DMS53 treated with DMSO at 0.1 percent for 48 hours (cell line): ENCODE measurements at regions not wholly inside any gene's neighbourhood (a gene's known extent, or its start where the extent isn't known, plus 50 kb on each side); places are given as distances from the start of the nearest gene placed in this dataset.
"Not testable (repeated sequence)": the region's sequence is repeated elsewhere in the genome, so short reads cannot be mapped to it uniquely, and the experiment has no call there.

Experiments used
- DNase-seq: peaks from one replicate; lab custom pipeline; 2025; ENCODE audit not compliant: unreplicated experiment; lab: John Stamatoyannopoulos, UW

DNA sequence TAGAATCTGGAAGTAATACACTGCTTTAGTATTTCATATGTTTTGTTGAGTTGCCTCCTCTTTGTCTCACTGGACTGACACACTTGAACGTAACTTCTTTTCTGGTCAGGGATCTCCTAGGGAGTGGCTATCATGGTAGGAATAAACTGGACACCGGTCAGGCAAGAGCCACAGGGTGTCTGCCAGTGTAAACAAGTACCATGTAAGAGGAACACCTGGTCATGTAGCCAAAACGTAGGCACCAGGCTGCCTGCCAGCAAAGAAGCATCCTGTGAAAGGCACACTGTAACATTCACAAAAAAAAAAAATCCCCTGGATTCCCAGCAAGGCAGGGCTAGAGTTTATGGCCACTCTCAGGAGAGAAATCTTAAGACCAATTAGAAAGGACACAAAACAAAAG lies 372.8 kb upstream of the RND3 start:
- DNase-seq = no peak

DNA sequence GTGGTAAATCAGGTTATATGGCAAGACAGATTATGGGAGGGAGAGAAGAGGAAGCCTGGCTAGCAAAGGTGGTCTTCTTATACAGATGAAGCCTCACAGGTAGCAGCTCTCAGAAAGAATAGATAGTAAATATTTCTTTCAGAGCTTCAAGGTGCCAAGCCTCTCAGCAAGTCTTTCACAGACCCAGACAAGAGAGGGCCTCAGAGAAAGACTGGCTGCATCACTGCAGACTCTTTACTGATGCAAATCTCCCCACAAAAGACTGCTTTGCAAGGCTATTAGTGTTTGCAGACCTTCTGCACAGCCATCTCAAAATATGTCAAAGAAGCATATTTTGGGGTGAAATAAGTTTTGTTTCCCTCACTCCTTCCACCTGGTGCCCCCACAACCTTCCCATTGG lies 372.4 kb upstream of the RND3 start:
- no peak for DNase-seq

DNA sequence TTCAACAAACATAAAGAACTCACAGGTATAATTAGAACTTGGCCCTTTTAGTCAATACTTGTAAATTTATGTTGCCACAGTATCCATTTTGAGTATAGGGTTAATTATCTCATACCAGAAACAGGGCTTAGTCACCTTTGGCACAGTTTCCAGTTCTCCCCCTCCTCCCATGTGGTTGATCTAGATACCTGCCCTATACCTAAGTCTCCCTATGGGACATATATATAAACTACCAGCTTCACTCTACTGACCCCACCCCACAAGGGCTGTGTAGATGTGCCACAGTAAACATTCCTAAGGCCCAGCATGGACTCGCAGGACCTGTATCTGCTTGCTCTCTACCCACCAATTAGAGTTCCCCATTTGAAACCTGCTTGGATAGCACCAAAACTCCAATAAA lies 371.7 kb upstream of the RND3 start:
- DNase-seq = no peak

DNA sequence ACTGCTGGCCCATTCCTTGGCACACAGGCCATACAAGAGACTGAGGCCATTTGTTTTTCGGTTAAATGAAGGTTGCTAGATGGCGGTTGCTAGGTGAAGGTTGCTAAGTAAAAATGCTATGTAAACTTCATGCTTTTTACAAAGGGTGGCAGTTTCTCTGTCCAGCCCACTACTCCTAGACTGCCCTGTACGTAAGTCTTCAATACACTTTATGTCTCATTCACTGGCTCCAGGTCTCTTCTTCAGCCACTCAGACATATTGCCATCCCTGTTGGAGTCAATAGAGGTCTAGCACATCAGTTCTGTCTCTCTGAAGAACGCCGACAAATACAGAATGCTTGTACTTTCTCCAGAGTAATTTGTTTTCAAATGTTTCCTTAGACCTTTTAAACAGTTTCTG lies 370.9 kb upstream of the RND3 start:
- no peak for DNase-seq

DNA sequence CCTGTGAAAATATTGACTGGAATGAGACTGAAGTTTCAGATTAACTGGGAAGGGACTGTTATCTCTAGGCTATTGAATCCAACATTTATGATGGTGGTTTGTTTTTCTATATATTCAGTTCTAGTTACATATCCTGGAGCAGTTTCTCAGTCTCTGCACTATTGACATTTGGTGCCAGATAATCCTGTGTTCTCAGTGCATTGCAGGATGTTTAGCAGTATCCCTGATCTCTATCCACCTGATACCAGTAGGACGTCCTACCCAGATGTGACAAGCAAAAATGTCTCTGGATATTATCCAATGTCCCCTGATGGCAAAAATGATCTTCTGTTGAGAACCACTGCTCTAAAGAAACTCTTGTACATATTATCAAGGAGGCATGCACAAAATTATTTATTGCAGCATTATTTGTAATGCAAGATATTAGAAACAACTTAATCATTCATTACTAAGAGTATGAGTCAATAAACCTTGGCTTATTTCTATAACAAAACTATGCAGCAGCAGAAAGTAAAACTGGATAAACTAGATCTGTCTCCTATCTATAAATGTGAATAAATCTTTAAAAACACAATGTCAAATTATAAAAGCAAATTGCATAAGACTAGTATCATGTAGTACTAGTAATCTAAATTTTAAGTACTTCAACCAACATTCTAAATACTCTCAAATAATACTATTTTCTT lies 369.3 kb upstream of the RND3 start:
- no peak for DNase-seq

DNA sequence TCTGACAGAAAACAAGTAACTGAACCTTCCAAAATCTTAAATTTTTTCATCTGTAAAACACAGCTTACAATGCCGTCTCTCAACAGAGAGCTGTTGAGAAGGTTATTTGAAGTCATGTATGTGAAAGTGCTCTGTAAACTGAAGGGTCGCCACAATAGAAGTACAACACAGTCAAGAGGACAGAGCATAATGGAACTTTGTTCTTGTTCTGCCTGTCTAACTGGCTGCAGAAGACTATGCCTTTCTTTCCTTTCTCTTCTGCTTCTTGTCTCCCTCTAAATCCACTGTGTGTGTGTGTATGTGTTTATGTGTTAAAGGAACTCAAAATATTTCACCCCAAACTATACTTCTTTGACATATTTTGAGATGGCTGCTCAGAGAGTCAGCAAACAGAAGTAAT lies 365.8 kb upstream of the RND3 start:
- no peak for DNase-seq

DNA sequence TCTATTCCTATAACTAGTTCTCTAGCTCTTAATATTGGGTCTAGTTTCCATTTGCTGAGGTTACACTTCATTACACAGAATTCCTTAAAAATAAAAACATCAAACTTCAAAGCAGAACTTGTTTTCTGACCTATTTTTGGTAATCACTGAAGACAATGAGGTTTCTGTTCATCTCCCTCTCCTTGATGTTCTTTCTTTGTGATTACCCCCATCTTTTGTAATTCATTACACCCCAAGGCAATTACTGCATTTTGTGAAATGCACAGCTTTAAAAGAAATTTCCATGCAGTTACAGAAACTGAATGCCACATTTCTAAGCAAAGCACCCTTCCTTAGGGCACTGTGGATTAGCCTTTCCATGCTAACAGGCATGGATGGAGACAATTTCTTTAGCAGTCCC lies 363.2 kb upstream of the RND3 start:
- no peak for DNase-seq

DNA sequence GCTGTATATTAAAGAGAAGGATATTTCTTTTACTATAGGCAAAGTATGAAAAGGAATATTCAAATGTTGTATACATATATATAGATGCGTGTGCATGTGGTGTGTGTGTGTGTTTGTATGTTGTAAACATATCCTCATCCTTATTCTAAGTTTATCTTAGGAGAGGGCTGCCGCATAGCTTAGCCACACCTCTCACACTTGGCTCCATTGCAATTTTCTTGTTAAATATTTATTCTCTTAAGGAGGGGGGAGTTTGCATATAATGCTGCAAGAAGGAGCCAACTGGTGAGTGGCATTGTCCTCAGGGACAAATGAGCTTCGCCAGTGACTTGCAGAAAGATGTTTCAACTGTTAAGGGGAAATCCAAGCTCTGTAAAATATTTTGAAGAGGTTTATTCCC lies 360.1 kb upstream of the RND3 start:
- no peak for DNase-seq

DNA sequence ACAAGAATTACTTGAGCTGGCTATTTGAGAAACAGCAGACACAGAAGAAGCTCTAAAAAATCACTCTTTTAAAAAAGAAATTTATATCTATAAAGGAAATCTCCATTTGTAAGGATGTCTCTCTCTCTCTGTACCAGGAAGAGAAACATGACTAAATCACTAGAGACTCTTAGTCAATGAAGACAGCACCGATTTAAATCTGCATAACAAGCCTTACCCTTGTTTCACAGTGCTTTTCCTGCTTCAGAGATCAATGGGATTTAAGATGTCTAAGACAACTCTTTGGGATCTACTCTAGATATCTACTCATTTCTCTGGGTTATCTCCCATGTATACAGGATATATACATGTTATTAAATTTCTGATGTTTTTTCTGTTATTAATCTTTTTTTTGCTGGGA lies 359.2 kb upstream of the RND3 start:
- DNase-seq = no peak

DNA sequence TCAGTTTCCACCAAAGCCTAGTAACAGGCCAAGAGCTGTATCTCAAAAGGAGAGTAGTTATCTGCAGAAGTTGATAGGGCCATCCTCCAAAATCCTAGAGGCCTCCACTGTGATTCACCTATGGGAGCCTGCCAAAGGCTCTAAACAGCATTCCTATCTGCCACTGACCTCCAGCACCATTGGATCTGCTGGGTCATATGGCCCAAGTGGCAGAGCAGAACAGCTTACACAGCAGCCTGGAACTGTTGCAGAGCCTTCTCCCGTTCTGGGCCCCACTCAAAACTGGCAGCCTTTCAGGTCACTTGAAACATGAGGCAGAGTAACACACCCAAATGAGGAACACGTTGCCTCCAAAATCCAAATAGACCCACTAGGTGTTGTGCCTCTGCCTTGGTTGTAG lies 345.2 kb upstream of the RND3 start:
- DNase-seq = no peak

DNA sequence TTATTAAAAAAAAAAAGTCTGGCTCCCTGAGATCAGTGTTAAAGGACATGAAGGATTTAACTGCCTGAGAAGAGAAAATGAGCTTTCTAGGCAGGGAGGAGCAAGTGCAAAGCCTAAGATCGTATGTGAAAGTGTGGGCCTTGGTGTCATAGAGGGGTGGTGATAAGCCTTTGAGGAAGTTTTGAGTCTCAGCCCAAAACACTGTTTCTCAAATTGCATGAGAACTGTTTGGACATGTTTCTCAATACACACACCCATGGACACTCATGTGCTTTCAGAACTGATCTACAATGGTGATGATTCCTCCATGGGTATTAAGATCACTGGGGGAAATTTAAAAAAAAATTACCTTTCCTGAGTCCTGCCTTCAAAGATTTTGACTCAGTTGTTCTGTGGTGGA lies 336.7 kb upstream of the RND3 start:
- DNase-seq = no peak

DNA sequence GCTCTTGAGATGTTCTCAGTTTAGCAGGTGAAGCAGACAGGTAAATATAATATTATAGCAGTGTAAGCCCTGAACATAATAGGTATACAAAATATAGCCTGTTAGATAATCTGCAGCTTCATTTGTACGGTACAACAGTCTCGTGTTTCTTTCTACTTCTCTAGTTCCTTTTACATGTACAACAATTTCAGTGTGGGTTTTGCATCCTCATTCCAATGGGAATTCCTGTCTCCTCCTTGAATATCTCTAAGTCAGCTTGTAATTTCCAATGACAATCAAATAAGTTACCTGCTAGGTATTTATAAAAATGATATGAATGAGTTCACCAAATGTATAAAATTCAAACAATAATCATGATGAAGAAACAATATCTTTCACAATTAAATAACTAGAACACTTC lies 330.0 kb upstream of the RND3 start:
- no peak for DNase-seq

DNA sequence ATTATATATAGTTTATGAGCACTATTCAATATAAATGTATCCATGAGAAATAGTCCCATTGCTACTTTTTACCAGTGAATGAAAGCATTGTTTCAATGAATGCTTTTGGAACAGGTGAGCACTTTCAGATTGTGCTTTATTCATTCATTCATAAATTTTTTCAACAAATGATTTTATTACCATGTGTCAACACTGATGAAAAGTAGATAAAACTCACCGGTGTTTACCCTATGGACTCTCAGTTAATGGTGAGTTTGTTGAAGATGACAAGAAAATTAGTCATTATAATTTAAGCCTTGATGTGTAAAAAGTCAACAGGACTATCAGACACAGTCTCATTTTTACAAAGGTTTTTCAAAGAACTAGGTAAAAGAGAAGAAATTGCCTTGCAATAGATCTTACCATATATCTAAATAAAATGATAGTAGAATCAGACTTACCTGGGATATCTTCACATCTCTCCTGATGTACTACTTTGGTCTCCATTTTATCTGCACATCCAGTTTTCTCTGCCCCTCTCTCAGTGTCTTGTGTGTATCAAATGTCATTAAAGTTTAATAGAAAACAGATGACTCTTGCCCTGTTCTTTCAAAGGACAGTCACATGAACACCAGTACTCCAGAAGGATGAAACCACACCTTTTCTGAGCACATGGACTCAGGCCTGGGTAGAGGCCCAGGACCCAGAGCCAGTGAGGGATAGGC lies 325.3 kb upstream of the RND3 start:
- no peak for DNase-seq

DNA sequence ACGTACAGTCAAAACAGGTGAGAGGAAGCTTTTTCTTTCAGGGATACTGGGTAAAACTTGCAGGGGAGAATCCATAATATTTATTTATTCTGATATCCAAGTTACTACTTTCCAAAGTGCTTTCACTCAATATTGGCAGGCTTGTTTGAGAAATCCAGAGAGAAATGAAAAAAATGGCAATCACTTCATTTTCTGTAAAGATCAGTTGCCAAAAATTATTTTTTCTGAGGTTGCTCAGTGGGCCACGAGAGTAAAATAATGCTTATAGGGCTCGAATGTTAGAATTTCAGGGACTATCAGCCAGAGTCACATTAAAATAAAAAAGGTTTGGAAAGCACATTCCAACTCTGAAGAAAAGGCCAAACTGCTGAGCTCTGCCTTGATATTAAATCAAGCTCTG lies 324.6 kb upstream of the RND3 start:
- DNase-seq = no peak

DNA sequence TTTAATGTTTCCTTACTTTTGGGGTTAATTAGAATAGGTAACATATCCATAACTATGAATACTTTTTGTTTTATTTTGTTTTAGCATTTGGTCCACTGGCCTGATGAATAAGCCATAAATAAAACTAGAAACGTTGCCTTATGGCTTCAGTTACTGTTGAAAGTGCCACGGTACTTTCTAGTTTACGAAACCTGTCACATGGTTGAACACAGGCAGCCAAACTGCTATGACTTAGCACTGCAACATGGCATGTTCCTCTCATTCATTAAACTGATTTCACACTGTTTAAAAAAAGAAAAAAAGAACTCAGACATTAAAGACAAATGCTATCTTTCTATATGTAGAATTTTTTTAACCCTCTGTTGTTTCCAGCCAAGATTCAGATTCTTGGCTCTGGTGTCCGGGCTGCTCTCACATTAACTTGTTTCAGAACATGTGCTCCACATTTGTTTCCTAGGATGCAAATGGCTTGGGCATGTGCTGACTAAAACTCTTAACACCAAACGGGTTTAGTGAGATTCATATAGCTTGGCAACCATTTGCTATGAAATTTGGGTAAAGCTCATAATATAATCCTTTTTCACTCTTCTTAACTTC lies 323.9 kb upstream of the RND3 start:
- DNase-seq = no peak

DNA sequence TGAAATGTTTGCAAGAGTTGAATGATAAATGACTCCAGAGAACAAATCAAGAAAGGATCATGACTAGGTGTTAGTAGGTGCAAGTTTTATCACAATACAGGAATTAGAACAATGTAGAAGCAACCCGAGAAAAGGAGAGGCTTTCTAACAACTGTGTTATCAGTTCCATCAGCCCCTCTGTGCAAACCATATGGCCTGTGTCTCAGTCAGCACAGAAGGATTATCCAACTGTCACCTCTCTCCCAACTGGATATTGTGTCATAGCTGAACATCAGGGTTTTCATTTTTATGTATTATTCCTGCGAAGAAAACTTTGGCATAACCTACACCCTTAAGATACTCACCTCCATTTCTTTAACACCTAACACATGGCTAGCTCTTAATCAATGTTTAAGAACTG lies 321.6 kb upstream of the RND3 start:
- DNase-seq = no peak

DNA sequence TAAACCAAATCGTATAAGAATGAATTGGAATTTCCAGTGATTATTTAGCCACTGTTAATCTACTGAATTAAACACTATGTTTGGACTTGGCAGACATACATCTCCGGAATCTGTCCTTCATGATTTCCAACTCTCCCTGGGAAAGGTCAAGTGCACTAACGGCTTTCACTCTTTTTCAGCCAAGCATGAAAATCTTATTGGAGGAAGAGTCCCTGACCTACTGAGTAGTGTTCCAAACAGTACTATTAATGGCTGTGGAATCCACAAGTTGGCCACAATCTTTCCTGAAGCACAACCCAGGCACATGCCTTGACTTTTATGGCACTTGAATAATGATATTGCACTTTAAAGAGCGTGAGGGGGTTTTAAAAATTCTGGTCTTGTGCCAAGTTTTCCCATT lies 318.9 kb upstream of the RND3 start:
- DNase-seq = no peak

DNA sequence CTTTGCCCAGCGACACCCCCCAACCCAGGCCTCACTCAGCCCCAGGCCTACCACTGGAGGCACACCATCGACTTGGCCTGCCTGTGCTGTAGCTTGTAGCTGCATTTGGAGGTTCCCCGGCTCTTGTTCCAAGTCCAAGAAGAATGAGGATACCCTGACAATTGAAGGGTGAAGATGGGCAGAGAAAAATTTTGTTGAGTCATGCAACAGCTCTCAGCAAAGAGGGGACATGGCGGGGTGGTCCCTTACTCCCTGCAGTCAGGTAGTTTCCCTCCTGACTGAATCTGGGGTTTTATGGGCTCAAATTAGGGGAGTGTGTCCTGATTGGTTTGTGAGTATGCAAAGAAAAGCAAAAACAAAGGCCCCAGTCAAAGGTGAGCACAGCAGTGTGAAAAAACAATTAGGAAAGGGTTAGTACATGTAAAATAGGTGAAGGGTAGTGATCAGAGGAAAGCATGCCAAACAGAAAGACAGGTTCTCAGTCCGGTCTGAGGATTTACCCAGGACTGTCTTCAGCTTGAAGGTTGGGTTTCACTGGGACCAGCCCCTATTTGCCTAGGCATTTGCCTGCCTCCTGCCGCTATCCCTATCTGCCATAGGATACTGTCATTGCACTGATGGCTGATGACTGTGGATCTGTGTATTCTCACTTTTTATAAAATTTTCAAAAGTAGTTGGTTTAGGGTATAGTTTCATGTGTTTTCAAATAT lies 316.4 kb upstream of the RND3 start:
- no peak for DNase-seq

DNA sequence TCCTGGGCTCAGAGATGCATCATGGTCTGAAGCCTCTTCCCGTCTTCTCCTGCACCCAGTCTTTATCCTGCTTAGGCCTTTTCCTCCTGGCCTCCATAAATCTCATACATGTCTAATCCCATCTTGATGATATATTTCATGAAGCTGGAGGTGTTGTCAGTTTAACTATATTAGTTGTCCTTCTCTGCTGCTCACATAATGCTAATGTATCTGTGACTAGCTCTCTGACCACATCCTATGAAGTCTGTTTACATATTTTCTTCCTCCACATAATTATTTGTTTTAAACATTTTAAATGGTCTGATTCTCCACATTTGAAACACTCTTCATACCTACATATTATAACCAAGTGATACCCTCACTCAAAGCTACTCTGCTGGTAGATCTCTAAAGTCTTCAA lies 315.2 kb upstream of the RND3 start:
- DNase-seq = no peak

DNA sequence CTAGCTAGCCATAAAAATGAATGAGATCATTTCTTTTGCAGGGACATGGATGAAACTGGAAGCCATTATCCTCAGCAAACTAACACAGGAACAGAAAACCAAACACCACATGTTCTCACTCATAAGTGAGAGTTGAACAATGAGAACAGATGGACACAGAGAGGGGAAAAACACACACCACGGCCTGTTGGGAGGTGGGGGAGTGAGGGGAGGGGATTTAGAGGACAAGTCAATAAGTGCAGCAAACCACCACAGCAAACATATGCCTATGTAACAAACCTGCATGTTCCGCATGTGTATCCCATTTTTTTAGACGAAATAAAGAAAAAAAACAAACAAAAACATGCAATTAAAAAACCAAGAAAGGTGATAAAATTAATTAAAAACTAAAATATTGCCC lies 308.8 kb upstream of the RND3 start:
- DNase-seq = not testable (repeated sequence)

DNA sequence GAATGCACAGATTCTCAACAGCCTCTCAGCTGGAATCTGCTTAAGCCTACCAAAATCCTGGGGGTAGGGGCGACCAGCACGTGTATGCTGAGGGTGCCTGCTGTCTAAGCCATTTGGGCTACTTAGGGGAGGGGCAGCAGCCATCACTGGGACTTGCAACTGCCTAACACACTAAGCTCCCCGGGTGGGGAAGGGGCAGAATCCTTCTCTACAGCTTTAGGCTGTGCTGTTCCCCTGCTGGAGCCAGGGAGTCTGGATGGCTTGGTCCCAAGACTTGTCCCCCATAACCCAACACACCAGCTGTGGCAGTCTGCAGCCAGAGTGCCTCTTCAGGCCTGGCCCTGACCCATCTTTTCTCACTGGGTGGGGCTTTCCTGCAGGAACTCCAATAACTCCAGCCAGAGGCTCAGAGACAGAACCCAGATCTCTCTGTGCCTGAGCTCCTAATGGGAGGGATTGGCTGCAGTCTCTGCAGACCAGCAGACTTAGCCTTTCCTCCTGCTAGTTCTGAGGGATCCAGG lies 305.4 kb upstream of the RND3 start:
- DNase-seq = no peak

DNA sequence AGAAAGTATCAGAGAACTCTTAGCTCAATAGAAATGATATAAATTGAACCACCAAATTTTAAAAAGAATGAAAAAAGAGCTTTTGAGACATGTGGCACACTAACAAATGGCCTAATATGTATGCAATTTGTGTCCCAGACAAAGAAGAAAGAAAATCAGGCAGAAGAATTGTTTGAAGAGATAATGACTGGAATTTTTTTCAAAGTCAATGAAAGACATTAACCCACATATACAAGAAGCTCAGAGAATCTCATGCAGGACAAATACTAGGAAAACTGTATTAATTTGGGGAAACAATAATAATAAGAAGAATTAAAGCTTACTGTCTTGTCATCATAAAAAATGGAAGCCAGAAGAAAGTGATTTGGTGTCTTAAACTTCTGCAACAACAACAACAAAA lies 304.1 kb upstream of the RND3 start:
- no peak for DNase-seq
